ENCODE measurements at regions not wholly inside any gene's neighbourhood (a gene's known extent, or its start where the extent isn't known, plus 50 kb on each side); places are given as distances from the start of the nearest gene placed in this dataset.
"Not testable (repeated sequence)": the region's sequence is repeated elsewhere in the genome, so short reads cannot be mapped to it uniquely, and the experiment has no call there.

DNA sequence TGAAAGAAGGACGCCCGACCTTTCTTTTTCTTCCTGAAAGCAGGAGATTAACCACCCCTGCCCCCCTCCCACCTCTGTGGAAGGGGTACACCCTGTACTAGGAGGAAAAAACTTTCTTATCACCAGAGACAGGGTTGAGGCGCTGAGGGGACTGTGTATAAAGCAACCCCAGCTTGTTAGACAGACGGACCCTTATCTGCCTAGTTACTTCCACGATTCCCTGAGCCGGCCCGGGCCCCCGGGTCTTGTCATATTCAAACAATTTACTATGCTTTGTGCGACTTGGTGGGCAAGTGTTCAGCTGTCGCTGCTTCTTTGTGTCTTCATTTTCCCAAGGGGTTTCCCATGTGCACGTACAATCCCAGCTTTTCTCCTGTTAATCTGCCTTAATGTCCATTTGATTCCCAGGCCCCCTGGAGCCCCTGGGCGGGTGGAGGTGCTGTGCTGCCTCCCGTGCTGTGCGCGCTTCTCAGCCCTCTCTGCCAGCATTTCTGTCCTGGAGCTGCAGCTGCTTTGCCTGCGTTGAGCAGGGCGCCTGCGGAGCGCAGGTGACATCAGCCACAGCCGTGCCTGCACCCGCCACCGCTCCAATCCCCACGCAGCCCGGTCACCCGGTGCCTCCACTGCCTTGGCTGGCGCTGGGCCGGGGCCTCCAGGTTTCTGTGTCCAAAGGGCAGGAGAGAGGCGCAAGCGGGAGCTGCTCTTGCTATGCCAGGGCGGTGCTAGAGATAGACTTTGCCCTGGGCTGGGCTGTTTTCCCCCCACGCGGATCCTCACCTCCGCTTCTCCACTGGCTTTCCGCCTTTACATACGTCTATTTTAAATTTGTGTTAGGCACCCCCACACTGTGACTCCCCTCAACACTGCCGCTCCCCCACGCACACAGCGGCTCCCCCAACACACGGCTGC is 96.2 kb downstream of the TTLL2 start:
- Histone ChIP-seq H3K4me3 (no peak overlapping the region), H3K27ac (no peak overlapping the region)
- TF ChIP-seq Cebpa-rat (IDR thresholded peaks at IDR 0.05) = no peak

DNA sequence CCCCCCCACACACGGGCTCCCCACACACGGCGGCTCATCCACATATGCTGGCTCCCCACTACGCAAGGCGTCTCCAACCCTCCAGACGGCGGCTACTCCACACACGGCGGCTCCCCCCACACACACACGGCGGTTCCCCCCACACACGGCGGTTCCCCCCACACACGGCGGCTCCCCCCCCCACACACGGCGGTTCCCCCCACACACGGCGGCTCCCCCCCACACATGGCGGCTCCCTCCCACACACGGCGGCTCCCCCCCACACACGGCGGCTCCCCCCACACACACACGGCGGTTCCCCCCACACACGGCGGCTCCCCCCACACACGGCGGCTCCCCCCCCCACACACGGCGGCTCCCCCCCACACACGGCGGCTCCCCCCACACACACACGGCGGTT is 97.1 kb downstream of the TTLL2 start:
- H3K36me3 ChIP-seq; H3K9me3 ChIP-seq (replicated peaks in 1 of 11); H3K9ac ChIP-seq; H3K4me2 ChIP-seq; H3K4me3 ChIP-seq; H3K4me1 ChIP-seq; H4K20me1 ChIP-seq; H3K27ac ChIP-seq; H3K27me3 ChIP-seq: not testable (repeated sequence)

More for the DNA sequence above, 96.2 kb downstream of the TTLL2 start:
- Histone ChIP-seq H3K36me3 (no peaks in the 10 kb centered on the region), H4K20me1 (no peaks in the 10 kb centered on the region), H3K9me3 (replicated peaks in 1 of 11) (peaks cover 0 to 10% (median 4%) of the 10 kb centered on the region in 11 experiments; a peak in 11 of 22 replicates), H3K4me2 (no peak overlapping the region), H3K27me3 (no peaks in the 10 kb centered on the region), H3K4me1 (no peaks in the 10 kb centered on the region), H3K9ac (no peak overlapping the region)

DNA sequence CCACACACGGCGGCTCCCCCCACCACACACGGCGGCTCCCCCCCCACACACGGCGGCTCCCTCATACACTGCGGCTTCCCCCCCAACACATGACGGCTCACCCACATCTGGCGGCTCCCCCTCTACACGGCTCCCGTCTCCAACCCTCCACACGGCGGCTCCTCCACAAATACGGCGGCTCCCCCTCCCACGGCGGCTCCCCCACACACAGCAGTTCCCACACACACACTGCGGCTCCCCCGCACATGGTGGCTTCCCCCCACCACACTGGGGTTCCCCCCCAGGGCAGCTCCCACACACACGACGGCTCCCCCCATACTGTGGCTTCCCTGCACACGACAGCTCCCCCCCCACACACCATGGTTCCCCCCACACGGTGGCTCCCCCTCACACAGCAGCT is 98.0 kb downstream of the TTLL2 start:
- no peaks in the 10 kb centered on the region for H3K27me3 ChIP-seq
- H4K20me1 ChIP-seq = no peaks in the 10 kb centered on the region
- no peaks in the 10 kb centered on the region for H3K4me1 ChIP-seq
- no peaks in the 10 kb centered on the region for H3K36me3 ChIP-seq
- no peak for TF ChIP-seq Cebpa-rat (IDR thresholded peaks at IDR 0.05)
- no peak overlapping the region for H3K9ac ChIP-seq
- H3K4me3 ChIP-seq = no peak overlapping the region
- peaks cover 0 to 10% (median 4%) of the 10 kb centered on the region in 11 experiments; a peak in 11 of 22 replicates for H3K9me3 ChIP-seq (replicated peaks in 1 of 11)
- no peak overlapping the region for H3K4me2 ChIP-seq
- H3K27ac ChIP-seq = no peak overlapping the region

DNA sequence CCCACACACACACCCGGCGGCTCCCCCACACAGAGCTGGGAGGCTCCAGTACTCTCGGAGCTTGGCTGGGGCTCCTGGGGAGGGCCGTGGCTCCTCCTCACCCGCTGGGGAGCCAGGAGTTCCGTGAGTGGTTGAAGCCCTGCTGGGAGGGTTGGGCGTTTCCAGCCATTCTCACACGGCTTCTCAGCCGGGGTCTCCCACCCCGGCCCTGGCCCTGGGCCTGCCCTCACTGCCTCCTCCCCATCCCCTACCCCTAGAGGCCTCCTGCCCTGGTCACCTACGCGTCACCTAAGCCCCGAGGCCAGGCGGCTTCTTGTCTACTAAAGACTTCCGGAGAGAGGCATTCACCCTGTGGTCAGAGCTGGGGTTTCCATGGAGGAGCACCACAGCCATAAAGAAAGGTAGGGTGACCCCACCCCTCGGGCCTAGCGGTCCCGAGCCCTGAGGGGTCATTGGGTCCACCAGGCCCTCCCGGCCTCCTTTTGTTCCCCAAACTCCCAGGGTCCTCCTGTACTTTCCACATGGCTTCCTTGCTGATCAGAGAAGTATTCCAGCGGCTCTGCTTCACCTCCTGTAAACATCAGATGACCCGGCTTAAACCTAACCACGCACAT is 99.3 kb downstream of the TTLL2 start:
- TF ChIP-seq Cebpa-rat (IDR thresholded peaks at IDR 0.05) = no peak
- Histone ChIP-seq H4K20me1 (no peaks in the 10 kb centered on the region), H3K9ac (no peak overlapping the region), H3K9me3 (replicated peaks in 1 of 11) (peaks cover 0 to 10% (median 4%) of the 10 kb centered on the region in 11 experiments; a peak in 11 of 22 replicates), H3K27ac (no peak overlapping the region), H3K4me2 (no peak overlapping the region), H3K27me3 (no peaks in the 10 kb centered on the region), H3K4me3 (no peak overlapping the region), H3K36me3 (no peaks in the 10 kb centered on the region), H3K4me1 (no peaks in the 10 kb centered on the region)

DNA sequence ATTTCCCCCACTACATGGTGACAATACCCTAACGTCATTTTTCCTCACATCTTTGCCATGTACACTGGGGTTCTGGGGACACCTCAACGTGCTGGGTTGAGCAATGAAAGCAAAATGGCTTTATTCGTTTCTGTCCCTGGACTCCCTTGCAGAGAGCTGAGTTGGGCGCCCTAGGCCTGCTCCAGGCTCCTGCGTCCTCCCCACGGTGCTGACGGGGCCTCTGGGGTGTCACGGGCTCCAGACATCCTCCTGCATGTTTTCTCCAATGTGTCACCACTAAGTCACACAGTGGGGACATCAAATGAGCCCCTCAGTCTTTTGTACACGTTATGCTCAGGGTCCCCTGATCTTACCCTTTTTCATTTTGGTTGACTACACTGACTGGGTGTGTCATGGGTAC is 99.8 kb downstream of the TTLL2 start:
- H3K27me3 ChIP-seq = no peaks in the 10 kb centered on the region
- H3K9ac ChIP-seq = no peak overlapping the region
- no peaks in the 10 kb centered on the region for H4K20me1 ChIP-seq
- no peak overlapping the region for H3K27ac ChIP-seq
- no peaks in the 10 kb centered on the region for H3K4me1 ChIP-seq
- no peaks in the 10 kb centered on the region for H3K36me3 ChIP-seq
- no peak overlapping the region for H3K4me2 ChIP-seq
- TF ChIP-seq Cebpa-rat (IDR thresholded peaks at IDR 0.05) = no peak
- H3K9me3 ChIP-seq (replicated peaks in 1 of 11) = peaks cover 0 to 10% (median 4%) of the 10 kb centered on the region in 11 experiments; a peak in 11 of 22 replicates
- no peak overlapping the region for H3K4me3 ChIP-seq

DNA sequence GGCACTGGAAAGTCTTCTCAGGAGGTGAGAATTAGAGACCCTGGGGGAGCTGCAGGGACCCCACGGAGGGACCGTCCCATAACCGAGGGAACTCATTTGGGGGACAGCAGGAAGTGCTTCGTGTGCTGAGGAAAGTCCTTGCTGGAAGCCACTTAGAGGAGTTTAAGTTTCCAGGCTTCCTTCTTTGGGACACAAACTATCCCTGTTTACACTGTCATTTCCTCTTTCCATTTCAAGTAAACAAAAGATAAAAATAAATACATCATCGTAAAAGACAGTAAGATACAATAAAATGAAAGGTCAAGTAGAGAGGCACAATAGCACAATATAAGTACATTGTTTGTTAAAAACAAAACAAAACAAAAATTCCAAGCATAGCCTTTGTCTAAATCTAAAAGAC is 101.2 kb downstream of the TTLL2 start:
- Histone ChIP-seq H3K27ac (no peak overlapping the region), H3K4me1 (no peaks in the 10 kb centered on the region), H3K36me3 (no peaks in the 10 kb centered on the region), H3K4me3 (no peak overlapping the region), H3K9me3 (replicated peaks in 1 of 11) (peaks cover 0 to 9% (median 4%) of the 10 kb centered on the region in 11 experiments; a peak in 11 of 22 replicates), H3K4me2 (0 out of 22 replicates have a peak overlapping the region, but pooled peaks of 1 of the 11 experiments have one; percentile 11), H3K9ac (no peak overlapping the region), H4K20me1 (no peaks in the 10 kb centered on the region), H3K27me3 (no peaks in the 10 kb centered on the region)
- TF ChIP-seq Cebpa-rat (IDR thresholded peaks at IDR 0.05) = no peak

DNA sequence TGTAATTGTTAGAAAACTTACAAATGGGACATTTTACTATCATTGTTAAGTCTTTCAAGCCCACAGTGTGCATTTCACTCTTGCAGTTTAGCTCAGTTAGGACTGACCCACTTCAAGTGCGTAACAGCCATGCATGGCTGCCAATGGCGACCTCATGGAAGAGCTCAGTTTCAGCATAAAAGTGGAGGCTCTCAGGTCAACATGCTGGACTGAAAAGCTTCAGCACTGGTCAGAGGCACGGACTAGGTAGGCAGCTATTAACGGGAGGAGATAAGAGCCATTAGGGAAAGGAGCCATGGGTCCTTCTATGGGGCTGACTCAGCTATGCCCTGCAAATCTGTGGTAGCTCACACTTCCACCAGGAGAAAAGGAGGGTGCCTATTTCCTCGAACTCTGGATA is 101.8 kb downstream of the TTLL2 start:
- TF ChIP-seq Cebpa-rat (IDR thresholded peaks at IDR 0.05) = no peak
- Histone ChIP-seq H3K27ac (no peak overlapping the region), H3K9ac (no peak overlapping the region), H3K4me1 (no peaks in the 10 kb centered on the region), H3K9me3 (replicated peaks in 1 of 11) (peaks cover 0 to 3% (median 0%) of the 10 kb centered on the region in 11 experiments; a peak in 4 of 22 replicates), H3K4me3 (no peak overlapping the region), H3K27me3 (no peaks in the 10 kb centered on the region), H4K20me1 (no peaks in the 10 kb centered on the region), H3K4me2 (no peak overlapping the region), H3K36me3 (no peaks in the 10 kb centered on the region)

DNA sequence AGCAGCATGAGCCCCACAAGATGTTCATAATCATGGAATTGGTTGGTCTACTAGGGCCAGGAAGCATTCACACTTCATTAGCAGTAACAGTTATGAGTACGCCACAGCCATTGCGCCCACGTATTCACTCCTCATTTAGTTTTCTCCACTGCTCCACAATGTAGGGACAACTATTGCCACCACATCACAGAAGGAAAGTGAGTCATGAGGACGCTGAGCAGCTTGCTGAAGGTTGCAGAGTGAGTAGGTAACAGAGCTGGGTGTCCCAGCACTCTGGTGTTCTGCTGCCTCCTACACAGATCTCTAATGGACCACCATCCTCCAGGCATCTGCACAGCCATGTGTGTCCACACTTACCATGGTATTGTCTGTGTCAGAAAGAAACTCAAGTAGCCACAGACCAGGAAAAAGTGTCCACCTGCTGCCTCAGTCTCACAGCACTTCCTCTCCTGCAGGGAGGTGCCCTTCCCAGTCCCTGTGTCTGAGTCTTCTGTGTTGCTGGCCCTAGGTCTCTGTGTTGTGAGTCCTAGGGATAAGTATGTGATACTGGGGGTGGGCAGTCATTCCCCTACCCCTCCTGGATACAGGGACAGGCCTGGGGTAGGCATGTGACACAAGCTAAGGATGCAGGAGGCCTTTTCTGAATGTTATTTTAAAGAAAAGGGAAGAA is 103.9 kb downstream of the TTLL2 start:
- peaks cover 0 to 6% (median 0%) of the 10 kb centered on the region in 11 experiments; a peak in 1 of 22 replicates for H3K9me3 ChIP-seq (replicated peaks in 1 of 11)
- no peaks in the 10 kb centered on the region for H3K36me3 ChIP-seq
- H3K4me3 ChIP-seq = no peak overlapping the region
- H3K9ac ChIP-seq = no peak overlapping the region
- H3K4me1 ChIP-seq = no peaks in the 10 kb centered on the region
- no peak for TF ChIP-seq Cebpa-rat (IDR thresholded peaks at IDR 0.05)
- no peaks in the 10 kb centered on the region for H4K20me1 ChIP-seq
- no peak overlapping the region for H3K4me2 ChIP-seq
- no peaks in the 10 kb centered on the region for H3K27me3 ChIP-seq
- H3K27ac ChIP-seq = no peak overlapping the region

DNA sequence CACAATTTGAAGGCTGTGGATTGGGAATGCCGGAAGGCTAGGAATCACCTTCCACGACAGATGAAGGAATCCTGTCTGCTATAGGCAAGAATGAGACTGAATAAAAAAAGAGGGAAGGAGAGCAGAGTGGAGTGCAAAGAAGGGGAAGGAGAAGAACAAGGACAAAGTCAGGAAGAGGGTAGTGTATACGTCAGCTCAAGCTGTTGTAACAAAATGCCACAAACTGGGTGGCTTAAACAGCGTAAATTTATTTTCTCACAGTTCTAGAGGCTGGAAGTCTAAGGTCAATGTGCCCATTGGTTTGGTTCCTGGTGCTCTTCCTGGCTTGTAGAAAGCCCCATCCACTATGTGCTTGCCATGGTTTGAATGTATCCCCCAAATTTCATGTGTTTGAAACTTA is 104.5 kb downstream of the TTLL2 start:
- no peak overlapping the region for H3K27ac ChIP-seq
- TF ChIP-seq Cebpa-rat (IDR thresholded peaks at IDR 0.05) = no peak
- H3K27me3 ChIP-seq = no peaks in the 10 kb centered on the region
- H3K9me3 ChIP-seq (replicated peaks in 1 of 11) = peaks cover 0 to 6% (median 0%) of the 10 kb centered on the region in 11 experiments; a peak in 1 of 22 replicates
- no peak overlapping the region for H3K4me3 ChIP-seq
- no peak overlapping the region for H3K4me2 ChIP-seq
- no peaks in the 10 kb centered on the region for H3K36me3 ChIP-seq
- H3K9ac ChIP-seq = no peak overlapping the region
- H4K20me1 ChIP-seq = no peaks in the 10 kb centered on the region
- H3K4me1 ChIP-seq = no peaks in the 10 kb centered on the region
